Ovary (tissue), 7 donors: ENCODE measurements at regions not wholly inside any gene's neighbourhood (a gene's known extent, or its start where the extent isn't known, plus 50 kb on each side); places are given as distances from the start of the nearest gene placed in this dataset.

Source experiments
- DNase-seq, 5 donors: peaks; one replicate each; pipeline ENCODE4 v3.0.0-alpha.2; 2019 to 2020
- H3K27ac ChIP-seq, 2 donors: fragments of 200-600 bp; one replicate each; pipeline versions ENCODE4 v1.5.1 to v1.8.0; 2019 to 2022
- H3K27me3 ChIP-seq: fragments of 200-600 bp; one replicate; pipeline ENCODE4 v1.8.0; 2022
- H3K36me3 ChIP-seq: fragments of 200-600 bp; sonication (generic); one replicate; pipeline ENCODE4 v1.5.1; 2019
- H3K4me1 ChIP-seq: one replicate; pipeline ENCODE4 v1.8.1; 2013; ENCODE audit warnings: mild to moderate bottlenecking, moderate library complexity; ENCODE audit not compliant: insufficient read depth
- H3K4me3 ChIP-seq: fragments of 200-600 bp; sonication (generic); one replicate; pipeline ENCODE4 v1.5.1; 2017
- H3K9me3 ChIP-seq, 2 donors: fragments of 200-600 bp in 1 of 2; sonication (generic) in 1 of 2; one replicate each; pipeline versions ENCODE4 v1.5.1 to v1.8.1; 2013 to 2019; ENCODE audit warnings: mild to moderate bottlenecking in 1 of 2, moderate library complexity in 1 of 2
- EP300 ChIP-seq: sonication (generic); formaldehyde crosslinking; IDR thresholded peaks from one replicate; pipeline ENCODE4 v1.6.1; 2017; ENCODE audit warnings: antibody characterized with exemption
- POLR2A ChIP-seq: fragments of 450-650 bp; IDR thresholded peaks from one replicate; pipeline ENCODE4 v1.6.1; 2017; ENCODE audit warnings: antibody characterized with exemption, mild to moderate bottlenecking, moderate library complexity
- WGBS, 3 donors: extraction: QIAGEN DNeasy Blood & Tissue Kit in 1 of 3; methylation state at CpG; one replicate each; pipeline versions ENCODE4 v1.1.5 to v1.1.7; 2013 to 2017; 5-methylcytosine and 5-hydroxymethylcytosine counted together
- intact Hi-C, 4 donors: fragments of 100-400 bp; cut with DNase I; formaldehyde crosslinking; loops; one replicate each; pipeline versions ENCODE4 v1.11.0 to v1.15.1; 2022 to 2023
- TF ChIP-seq, protein P1 (sequence below), 3 donors: fragments of 450-650 bp in 2 of 3; fragments of 200-600 bp in 1 of 3; IDR thresholded peaks; one replicate each; pipeline versions ENCODE4 v1.5.1 to v1.8.0; 2016 to 2022; ENCODE audit warnings: antibody characterized with exemption in 3 of 3, mild to moderate bottlenecking in 1 of 3
- donor health status: DM: no; HTN: no; CAD: no; lungs with moderate emphysema.
- donor health status: DM: no; HTN: no; CAD: no.
- donor health status: Bipolar disorder and iron deficiency.
- donor health status: DM: no; HTN: no; CAD: no.
- donor health status: DM: yes; HTN: yes; CAD: no.

DNA sequence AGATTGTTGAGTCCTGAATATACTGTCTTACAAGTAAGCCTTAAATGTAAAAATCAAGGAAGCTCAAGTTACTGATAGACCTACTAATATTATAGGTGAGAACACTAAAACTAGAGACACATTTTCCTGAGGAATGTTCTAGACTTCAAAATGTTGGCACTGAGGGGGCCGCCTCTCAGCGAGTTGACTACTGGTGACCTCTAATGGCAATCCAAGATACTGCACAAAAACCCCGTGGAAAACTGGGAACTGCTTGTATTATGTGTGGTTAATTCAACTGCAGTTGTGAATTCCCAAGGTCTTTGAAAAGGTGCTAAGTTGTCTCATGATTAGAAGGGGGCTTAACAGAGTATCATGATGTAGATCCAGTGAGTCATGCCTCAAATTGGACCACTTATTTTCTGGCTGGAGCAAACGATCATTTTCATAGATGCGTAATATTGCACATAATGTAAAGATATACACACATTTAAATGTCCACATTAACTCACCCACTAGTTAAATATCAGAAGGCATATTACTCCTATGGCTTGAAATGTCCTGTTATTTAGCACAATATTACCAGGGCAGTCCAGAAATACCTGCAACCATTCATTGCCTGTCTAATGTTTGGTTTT lies 336.2 kb downstream of the FOXA2 start:
- 35 to 38% (median 36%) methylated on average over 5 of the region's 5 CpGs for WGBS, 3 donors
- no peak overlapping the region for H3K4me3 ChIP-seq
- no peak for DNase-seq
- H3K36me3 ChIP-seq: no peaks in the 10 kb centered on the region
- TF ChIP-seq EP300: no peak
- TF ChIP-seq, protein P1, sequence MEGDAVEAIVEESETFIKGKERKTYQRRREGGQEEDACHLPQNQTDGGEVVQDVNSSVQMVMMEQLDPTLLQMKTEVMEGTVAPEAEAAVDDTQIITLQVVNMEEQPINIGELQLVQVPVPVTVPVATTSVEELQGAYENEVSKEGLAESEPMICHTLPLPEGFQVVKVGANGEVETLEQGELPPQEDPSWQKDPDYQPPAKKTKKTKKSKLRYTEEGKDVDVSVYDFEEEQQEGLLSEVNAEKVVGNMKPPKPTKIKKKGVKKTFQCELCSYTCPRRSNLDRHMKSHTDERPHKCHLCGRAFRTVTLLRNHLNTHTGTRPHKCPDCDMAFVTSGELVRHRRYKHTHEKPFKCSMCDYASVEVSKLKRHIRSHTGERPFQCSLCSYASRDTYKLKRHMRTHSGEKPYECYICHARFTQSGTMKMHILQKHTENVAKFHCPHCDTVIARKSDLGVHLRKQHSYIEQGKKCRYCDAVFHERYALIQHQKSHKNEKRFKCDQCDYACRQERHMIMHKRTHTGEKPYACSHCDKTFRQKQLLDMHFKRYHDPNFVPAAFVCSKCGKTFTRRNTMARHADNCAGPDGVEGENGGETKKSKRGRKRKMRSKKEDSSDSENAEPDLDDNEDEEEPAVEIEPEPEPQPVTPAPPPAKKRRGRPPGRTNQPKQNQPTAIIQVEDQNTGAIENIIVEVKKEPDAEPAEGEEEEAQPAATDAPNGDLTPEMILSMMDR (IDR thresholded peaks at IDR 0.05): no peak
- TF ChIP-seq POLR2A: no peak
- no peak overlapping the region for H3K27ac ChIP-seq
- no peaks in the 10 kb centered on the region for H3K27me3 ChIP-seq
- intact Hi-C loops: no loop called here
- no peaks in the 10 kb centered on the region for H3K9me3 ChIP-seq
- no peaks in the 10 kb centered on the region for H3K4me1 ChIP-seq

GRCh38 chr20:22245139-22245538 lies 339.2 kb downstream of the FOXA2 start:
- Histone ChIP-seq H3K9me3 (no peaks in the 10 kb centered on the region), H3K27me3 (no peaks in the 10 kb centered on the region), H3K4me3 (no peak overlapping the region), H3K27ac (no peak overlapping the region), H3K36me3 (no peaks in the 10 kb centered on the region), H3K4me1 (no peaks in the 10 kb centered on the region)
- intact Hi-C loops: no loop called here
- WGBS, 3 donors: 51 to 66% (median 53%) methylated on average over 3 of the region's 3 CpGs
- TF ChIP-seq, protein P1 (IDR thresholded peaks at IDR 0.05): no peak
- no peak for TF ChIP-seq POLR2A
- no peak for TF ChIP-seq EP300
- no peak for DNase-seq

DNA sequence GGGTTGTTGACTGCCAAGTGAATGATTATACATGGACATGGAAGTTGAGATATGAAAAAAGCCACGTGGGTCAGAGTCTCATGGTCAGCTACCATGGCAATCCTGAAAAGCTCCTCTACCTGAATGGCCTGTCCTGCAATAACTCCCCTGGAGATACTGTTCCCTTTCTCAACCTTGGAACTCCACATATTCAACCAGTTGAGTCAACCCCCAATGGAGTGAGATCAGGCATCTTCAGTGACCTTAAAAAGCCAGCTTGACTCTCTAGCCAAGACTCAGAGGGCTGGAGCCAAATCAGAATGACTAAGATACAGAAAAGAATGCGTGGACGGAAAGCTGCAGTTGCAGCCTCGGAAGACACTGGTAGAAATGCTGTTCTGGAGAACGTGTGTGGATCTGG lies 341.3 kb downstream of the FOXA2 start:
- no peaks in the 10 kb centered on the region for H3K36me3 ChIP-seq
- no peak overlapping the region for H3K4me3 ChIP-seq
- 44 to 55% (median 48%) methylated on average over 5 of the region's 5 CpGs for WGBS, 3 donors
- H3K27ac ChIP-seq: no peak overlapping the region
- no peaks in the 10 kb centered on the region for H3K27me3 ChIP-seq
- no peaks in the 10 kb centered on the region for H3K4me1 ChIP-seq
- intact Hi-C loops: no loop called here
- DNase-seq: no peak
- TF ChIP-seq POLR2A (no peak), EP300 (no peak)
- TF ChIP-seq, protein P1 (IDR thresholded peaks at IDR 0.05): no peak
- no peaks in the 10 kb centered on the region for H3K9me3 ChIP-seq

DNA sequence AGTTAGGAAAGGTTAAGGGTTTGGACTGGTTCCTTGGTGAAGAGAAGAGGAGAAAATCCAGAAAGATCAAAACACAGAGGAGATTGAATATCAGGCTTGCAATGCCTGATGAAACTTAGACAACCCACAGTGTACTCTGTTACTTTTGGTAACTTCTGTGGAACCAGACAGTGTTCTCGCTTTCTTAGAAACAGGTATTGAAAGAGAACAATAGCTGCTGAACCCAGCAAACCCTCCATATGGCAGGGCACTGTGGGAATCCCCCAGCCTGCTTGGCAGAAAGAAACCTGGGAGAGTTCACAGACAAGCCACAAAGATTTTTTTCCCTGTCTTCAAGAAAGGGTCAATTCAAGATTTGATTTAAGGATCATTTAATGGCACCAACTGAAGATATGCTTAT lies 342.8 kb downstream of the FOXA2 start:
- H3K36me3 ChIP-seq: no peaks in the 10 kb centered on the region
- H3K4me1 ChIP-seq: no peaks in the 10 kb centered on the region
- H3K4me3 ChIP-seq: no peak overlapping the region
- H3K27ac ChIP-seq: no peak overlapping the region
- no peaks in the 10 kb centered on the region for H3K27me3 ChIP-seq
- DNase-seq: no peak
- intact Hi-C loops: no loop called here
- no peak for TF ChIP-seq EP300
- TF ChIP-seq, protein P1 (IDR thresholded peaks at IDR 0.05): no peak
- TF ChIP-seq POLR2A: no peak
- WGBS, 3 donors: 83 to 94% (median 88%) methylated on average over 1 of the region's 1 CpG
- H3K9me3 ChIP-seq: no peaks in the 10 kb centered on the region
